ENCODE measurements at regions not wholly inside any gene's neighbourhood (a gene's known extent, or its start where the extent isn't known, plus 50 kb on each side); places are given as distances from the start of the nearest gene placed in this dataset.
"Not testable (repeated sequence)": the region's sequence is repeated elsewhere in the genome, so short reads cannot be mapped to it uniquely, and the experiment has no call there.

- not testable (repeated sequence) for H3K4me1 ChIP-seq (ENCODE audit: insufficient read depth, low read length); H3K4me3 ChIP-seq (ENCODE audit: low read length); H3K9me3 ChIP-seq (ENCODE audit: low read depth, low read length); H3K27me3 ChIP-seq (ENCODE audit: insufficient read depth, low read length)
Measured at GRCh38 chr18:5830902-5831301, 64.4 kb downstream of the TMEM200C start.

GRCh38 chr18:5828913-5829312 is 66.4 kb downstream of the TMEM200C start:
- Histone ChIP-seq H3K4me1 (ENCODE audit: insufficient read depth, low read length) (no peaks in the 10 kb centered on the region), H3K27me3 (ENCODE audit: insufficient read depth, low read length) (no peaks in the 10 kb centered on the region), H3K4me3 (ENCODE audit: low read length) (no peak overlapping the region), H3K9me3 (ENCODE audit: low read depth, low read length) (no peaks in the 10 kb centered on the region)

GRCh38 chr18:5825663-5826062 is 69.7 kb downstream of the TMEM200C start:
- H3K9me3 ChIP-seq (ENCODE audit: low read depth, low read length), result no peaks in the 10 kb centered on the region
- no peaks in the 10 kb centered on the region for H3K27me3 ChIP-seq (ENCODE audit: insufficient read depth, low read length)
- no peak overlapping the region for H3K4me3 ChIP-seq (ENCODE audit: low read length)
- no peaks in the 10 kb centered on the region for H3K4me1 ChIP-seq (ENCODE audit: insufficient read depth, low read length)

DNA sequence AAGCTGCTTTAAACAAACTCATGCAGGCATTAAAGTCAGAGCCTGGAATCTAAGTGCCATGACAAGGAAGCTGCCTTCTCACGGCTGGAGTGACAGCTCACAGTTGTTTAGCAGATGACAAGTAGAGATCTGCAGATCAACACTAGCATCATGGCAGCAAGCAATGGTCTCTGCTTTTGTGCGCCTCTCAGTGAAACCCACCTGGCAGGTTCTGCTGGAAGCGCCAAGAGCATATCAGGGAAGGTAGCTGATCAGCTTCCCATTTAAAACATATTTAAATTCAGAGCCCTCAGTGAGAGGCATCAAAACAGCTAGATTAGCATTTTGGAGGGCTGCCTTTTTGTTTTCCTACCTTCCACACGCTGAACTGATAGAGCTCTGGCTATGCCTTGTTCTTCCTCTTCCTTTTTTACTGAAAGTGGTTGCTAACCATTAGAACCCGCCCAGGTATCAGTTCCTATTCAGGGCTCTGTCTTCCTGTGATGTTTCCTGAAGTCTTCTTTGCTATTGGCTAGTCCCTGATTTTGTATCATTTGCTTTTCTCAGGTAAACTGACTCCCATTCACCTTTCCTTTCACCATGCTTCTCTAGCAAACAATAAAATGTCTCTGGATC is 70.8 kb downstream of the TMEM200C start:
- H3K9me3 ChIP-seq (ENCODE audit: low read depth, low read length), result no peaks in the 10 kb centered on the region
- H3K4me3 ChIP-seq (ENCODE audit: low read length), result no peak overlapping the region
- H3K4me1 ChIP-seq (ENCODE audit: insufficient read depth, low read length), result no peaks in the 10 kb centered on the region
- no peaks in the 10 kb centered on the region for H3K27me3 ChIP-seq (ENCODE audit: insufficient read depth, low read length)

DNA sequence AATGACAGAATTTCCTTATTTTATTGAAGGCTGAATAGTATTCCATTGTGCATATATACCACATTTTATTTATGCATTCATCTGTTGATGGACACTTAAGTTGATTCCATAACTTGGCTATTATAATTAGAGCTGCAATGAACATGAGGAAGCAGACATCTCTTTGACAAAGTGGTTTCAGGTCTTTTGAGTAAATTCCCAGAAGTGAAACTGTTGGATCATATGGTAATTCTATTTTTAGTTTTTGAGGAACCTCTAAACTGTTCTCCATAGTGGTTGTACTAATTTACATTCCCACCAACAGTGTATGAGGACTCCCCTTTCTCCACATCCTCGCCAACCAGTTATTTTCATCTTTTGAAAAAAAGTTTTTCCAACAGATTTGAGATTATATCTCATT is 77.5 kb downstream of the TMEM200C start:
- H3K4me3 ChIP-seq (ENCODE audit: low read length), result no peak overlapping the region
- no peaks in the 10 kb centered on the region for H3K27me3 ChIP-seq (ENCODE audit: insufficient read depth, low read length)
- no peaks in the 10 kb centered on the region for H3K9me3 ChIP-seq (ENCODE audit: low read depth, low read length)
- H3K4me1 ChIP-seq (ENCODE audit: insufficient read depth, low read length), result no peaks in the 10 kb centered on the region

- Histone ChIP-seq H3K27me3 (ENCODE audit: insufficient read depth, low read length) (no peaks in the 10 kb centered on the region), H3K4me3 (ENCODE audit: low read length) (no peak overlapping the region), H3K9me3 (ENCODE audit: low read depth, low read length) (no peaks in the 10 kb centered on the region), H3K4me1 (ENCODE audit: insufficient read depth, low read length) (no peaks in the 10 kb centered on the region)
Measured at GRCh38 chr18:5806860-5807259, 88.5 kb downstream of the TMEM200C start.

DNA sequence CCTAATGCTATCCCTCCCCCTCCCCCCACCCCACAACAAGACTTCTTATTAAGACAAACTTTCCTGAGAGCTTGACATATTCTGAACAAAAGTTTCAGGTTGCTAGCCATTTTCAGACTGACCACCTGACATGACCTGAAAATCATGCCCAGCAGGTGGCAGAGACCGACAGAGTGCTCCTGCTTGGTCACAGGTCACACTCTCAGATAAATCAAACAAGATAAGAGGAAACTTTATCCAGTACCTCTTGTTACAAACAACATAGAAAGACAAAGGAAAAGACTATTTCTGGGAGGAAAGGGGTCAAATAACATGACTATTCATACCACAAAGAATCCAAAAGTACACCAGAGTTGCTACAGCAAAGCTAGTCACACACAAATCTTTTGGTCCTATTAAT is 107.4 kb downstream of the TMEM200C start:
- no peaks in the 10 kb centered on the region for H3K27me3 ChIP-seq (ENCODE audit: insufficient read depth, low read length)

GRCh38 chr18:5779922-5780321 is 115.4 kb downstream of the TMEM200C start:
- Histone ChIP-seq H3K27me3 (ENCODE audit: insufficient read depth, low read length) (no peaks in the 10 kb centered on the region), H3K9me3 (ENCODE audit: low read depth, low read length) (no peaks in the 10 kb centered on the region), H3K4me3 (ENCODE audit: low read length) (no peak overlapping the region), H3K4me1 (ENCODE audit: insufficient read depth, low read length) (no peaks in the 10 kb centered on the region)

More for the DNA sequence above, 107.4 kb downstream of the TMEM200C start:
- Histone ChIP-seq H3K4me1 (ENCODE audit: insufficient read depth, low read length) (no peaks in the 10 kb centered on the region), H3K9me3 (ENCODE audit: low read depth, low read length) (no peaks in the 10 kb centered on the region), H3K4me3 (ENCODE audit: low read length) (no peak overlapping the region)

DNA sequence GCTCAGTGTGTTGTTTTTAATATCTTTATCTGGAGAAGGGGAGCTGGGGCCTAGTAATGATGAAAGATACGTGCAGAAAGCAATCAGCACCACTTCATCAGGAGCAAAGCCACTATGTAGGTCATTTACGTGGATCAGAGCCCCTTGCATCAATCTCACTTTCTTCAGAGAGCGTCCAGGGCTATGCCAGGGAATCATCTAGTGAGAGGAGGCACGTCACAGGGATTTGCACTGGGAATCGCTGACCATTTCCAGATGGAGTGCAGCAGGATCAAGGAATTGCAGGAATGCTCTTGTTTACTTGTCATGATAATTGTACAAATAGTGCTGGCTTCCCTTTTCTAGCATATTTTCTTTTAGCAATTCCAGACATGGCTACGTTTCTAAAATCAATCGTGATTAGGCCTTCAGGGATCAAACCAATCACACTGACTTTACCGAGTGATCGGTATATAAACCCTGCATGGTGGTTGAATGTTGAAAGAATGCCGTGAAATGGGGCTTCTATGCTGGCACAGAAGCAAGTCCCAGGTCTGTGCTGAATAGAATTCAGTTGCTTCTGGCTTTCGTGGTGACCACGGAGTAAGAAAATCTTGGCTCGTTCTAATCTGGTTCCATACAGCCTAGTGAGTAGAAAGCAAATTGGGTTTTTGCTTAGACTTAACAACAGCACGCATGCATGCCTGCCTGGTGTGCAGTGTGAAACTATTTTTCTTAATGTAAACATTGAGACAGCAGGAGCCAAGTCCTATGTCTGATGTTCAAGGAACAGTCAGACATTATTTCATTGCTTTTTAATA is 122.8 kb downstream of the TMEM200C start:
- Histone ChIP-seq H3K4me3 (ENCODE audit: low read length) (no peak overlapping the region), H3K4me1 (ENCODE audit: insufficient read depth, low read length) (no peaks in the 10 kb centered on the region), H3K27me3 (ENCODE audit: insufficient read depth, low read length) (no peaks in the 10 kb centered on the region), H3K9me3 (ENCODE audit: low read depth, low read length) (no peaks in the 10 kb centered on the region)

DNA sequence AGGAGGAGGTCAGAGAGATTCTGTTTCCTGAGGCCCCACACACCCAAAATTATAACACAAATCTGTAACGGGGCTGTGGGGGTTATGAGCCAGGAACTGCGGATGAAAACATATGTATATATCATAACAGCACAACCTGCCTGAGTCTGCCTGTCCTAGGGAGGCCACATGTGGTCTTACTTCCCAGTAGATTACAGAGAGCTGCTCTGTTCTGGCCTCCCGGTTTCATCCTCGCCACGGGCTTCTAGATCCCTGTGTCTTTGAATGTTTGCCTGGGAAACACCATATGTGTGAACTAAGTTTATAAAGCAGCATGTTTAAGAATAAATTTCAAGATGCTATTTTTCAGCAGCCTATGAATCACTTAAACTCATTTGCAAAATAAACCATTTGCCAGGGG is 124.0 kb downstream of the TMEM200C start:
- H3K4me3 ChIP-seq (ENCODE audit: low read length), result no peak overlapping the region
- H3K27me3 ChIP-seq (ENCODE audit: insufficient read depth, low read length), result no peaks in the 10 kb centered on the region
- H3K9me3 ChIP-seq (ENCODE audit: low read depth, low read length), result no peaks in the 10 kb centered on the region
- no peaks in the 10 kb centered on the region for H3K4me1 ChIP-seq (ENCODE audit: insufficient read depth, low read length)

GRCh38 chr18:5770176-5770575 is 125.1 kb downstream of the TMEM200C start:
- Histone ChIP-seq H3K27me3 (ENCODE audit: insufficient read depth, low read length) (no peaks in the 10 kb centered on the region), H3K4me1 (ENCODE audit: insufficient read depth, low read length) (no peaks in the 10 kb centered on the region), H3K9me3 (ENCODE audit: low read depth, low read length) (no peaks in the 10 kb centered on the region), H3K4me3 (ENCODE audit: low read length) (no peak overlapping the region)

DNA sequence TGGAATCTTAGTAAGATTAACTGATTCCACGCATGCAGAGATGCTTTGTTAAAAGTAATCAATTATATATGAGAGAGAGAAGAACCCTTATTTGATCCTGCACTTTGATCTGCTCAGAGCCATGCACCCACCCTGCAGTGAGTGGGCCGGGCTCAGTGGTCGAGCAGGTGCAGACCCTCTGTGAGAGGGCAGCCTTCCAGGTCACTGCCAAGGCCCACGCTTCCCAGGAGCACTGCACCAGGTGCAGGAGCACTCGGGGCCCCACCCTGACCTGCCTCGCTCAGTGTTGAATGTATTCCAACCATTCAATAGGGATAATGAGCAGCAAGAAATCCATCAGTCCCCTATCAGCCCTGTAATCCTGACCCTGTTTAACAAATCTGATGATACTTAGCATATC is 126.9 kb downstream of the TMEM200C start:
- H3K9me3 ChIP-seq (ENCODE audit: low read depth, low read length), result no peaks in the 10 kb centered on the region
- no peaks in the 10 kb centered on the region for H3K4me1 ChIP-seq (ENCODE audit: insufficient read depth, low read length)
- H3K27me3 ChIP-seq (ENCODE audit: insufficient read depth, low read length), result no peaks in the 10 kb centered on the region
- H3K4me3 ChIP-seq (ENCODE audit: low read length), result no peak overlapping the region

- Histone ChIP-seq H3K4me1 (ENCODE audit: insufficient read depth, low read length) (no peaks in the 10 kb centered on the region), H3K27me3 (ENCODE audit: insufficient read depth, low read length) (no peaks in the 10 kb centered on the region), H3K4me3 (ENCODE audit: low read length) (no peak overlapping the region), H3K9me3 (ENCODE audit: low read depth, low read length) (no peaks in the 10 kb centered on the region)
Measured at GRCh38 chr18:5759194-5759593, 136.1 kb downstream of the TMEM200C start.

- H3K9me3 ChIP-seq (ENCODE audit: low read depth, low read length), result no peaks in the 10 kb centered on the region
- H3K4me1 ChIP-seq (ENCODE audit: insufficient read depth, low read length), result no peaks in the 10 kb centered on the region
- H3K4me3 ChIP-seq (ENCODE audit: low read length), result no peak overlapping the region
- no peaks in the 10 kb centered on the region for H3K27me3 ChIP-seq (ENCODE audit: insufficient read depth, low read length)
Measured at GRCh38 chr18:5756823-5757222, 138.5 kb downstream of the TMEM200C start.

DNA sequence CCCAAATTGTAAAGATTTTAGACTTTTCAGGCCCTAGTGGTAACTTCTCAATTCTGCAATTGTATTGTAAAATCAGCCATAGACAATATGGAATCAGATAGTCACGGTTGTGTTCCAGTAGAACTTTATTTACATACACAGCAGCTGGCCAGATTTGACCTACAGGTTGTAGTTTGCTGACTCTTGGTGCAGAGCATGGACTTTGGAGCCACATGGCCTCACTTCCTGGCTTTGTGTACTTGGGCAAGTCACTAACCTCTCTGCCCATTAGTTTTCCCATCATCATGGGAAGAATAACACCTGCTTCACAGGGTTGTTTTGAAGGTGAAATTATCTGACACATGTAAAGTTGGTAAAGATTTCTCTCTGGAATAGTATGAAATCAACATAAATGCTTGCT is 147.6 kb downstream of the TMEM200C start:
- Histone ChIP-seq H3K9me3 (ENCODE audit: low read depth, low read length) (no peaks in the 10 kb centered on the region), H3K4me3 (ENCODE audit: low read length) (no peak overlapping the region), H3K4me1 (ENCODE audit: insufficient read depth, low read length) (no peaks in the 10 kb centered on the region), H3K27me3 (ENCODE audit: insufficient read depth, low read length) (no peaks in the 10 kb centered on the region)

- Histone ChIP-seq H3K27me3 (ENCODE audit: insufficient read depth, low read length) (no peaks in the 10 kb centered on the region), H3K9me3 (ENCODE audit: low read depth, low read length) (no peaks in the 10 kb centered on the region), H3K4me3 (ENCODE audit: low read length) (no peak overlapping the region), H3K4me1 (ENCODE audit: insufficient read depth, low read length) (no peaks in the 10 kb centered on the region)
Measured at GRCh38 chr18:5746844-5747243, 148.5 kb downstream of the TMEM200C start.
